ENCODE measurements at regions not wholly inside any gene's neighbourhood (a gene's known extent, or its start where the extent isn't known, plus 50 kb on each side); places are given as distances from the start of the nearest gene placed in this dataset.

DNA sequence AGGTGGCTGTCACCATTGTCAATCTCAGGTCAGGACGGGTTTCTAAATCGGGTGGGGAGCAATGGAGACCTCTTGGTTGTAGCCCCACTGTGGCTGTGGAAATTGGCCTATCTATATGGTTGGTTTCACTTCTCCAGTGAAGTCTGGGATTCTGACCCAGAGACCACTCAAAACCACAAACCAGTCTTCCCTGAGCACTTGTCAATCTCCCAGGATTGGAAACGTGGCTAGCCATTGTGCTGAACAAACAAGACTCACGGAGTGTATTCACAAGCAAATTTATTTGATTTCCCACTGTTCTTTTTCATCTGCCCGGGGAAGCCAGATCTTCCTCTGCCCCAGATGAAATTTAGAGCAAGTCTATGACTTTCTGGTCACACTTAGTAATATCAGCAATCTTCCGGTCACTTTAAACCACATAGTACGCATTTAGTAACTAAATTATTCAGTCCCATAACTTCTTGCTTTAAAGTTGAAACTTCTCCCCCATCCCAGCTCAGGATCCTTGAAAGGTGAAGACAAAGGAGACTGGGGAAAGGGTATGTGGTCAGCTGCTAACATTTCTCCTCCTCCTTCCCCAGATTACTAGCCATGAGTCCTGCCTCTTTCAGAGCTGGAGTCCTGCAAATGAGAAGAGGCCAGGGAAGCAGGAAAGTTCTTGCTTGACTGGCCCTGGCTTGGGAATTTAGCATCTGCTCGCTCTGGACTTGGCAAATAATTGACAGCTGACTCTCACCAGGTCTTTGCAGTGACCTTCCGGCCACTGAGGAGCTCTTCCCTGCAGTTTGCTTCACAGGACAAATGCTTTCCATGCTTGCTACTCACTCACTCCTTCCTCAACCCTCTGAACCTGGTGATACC lies 123.2 kb upstream of the MAX start:
- no peaks in the 10 kb centered on the region for H3K27me3 ChIP-seq (ENCODE audit: control insufficient read depth, insufficient read depth, low read length)
- intact Hi-C loops (cut with micrococcal nuclease) (loop anchor here (5.0 kb wide), 1 partner anchor 137 kb away; no protein-coding TSS in a partner anchor), dilution Hi-C loops (cut with HindIII; ENCODE audit: low sequenced_read_pairs, unreplicated experiment) (no loop called here), in situ Hi-C loops (cut with MboI; ENCODE audit: low sequenced_read_pairs) (no loop called here)
- H2BK15ac ChIP-seq (ENCODE audit: low read depth, low read length) = no peak overlapping the region
- H2BK5ac ChIP-seq (ENCODE audit: low read depth, low read length, poor library complexity, severe bottlenecking) = no peak overlapping the region
- no peak overlapping the region for H3K27ac ChIP-seq (ENCODE audit: insufficient read depth, low read length)
- 72% methylated on average over 3 of the region's 9 CpGs; no CpG with 5 or more reads in 1 of the 2 experiments for WGBS, 2 experiments (ENCODE audit: extremely low coverage in 2 of 2, insufficient read length in 1 of 2)
- no peak overlapping the region for H2AK9ac ChIP-seq (replicated peaks; ENCODE audit: low read depth, low read length, poor library complexity)
- no TSS peak for BruUV-seq (replicated peaks)
- H3K9me3 ChIP-seq (ENCODE audit: control insufficient read depth, insufficient read depth, low read length) = no peaks in the 10 kb centered on the region
- H3K9ac ChIP-seq (ENCODE audit: low read depth, low read length) = no peak overlapping the region
- no peak overlapping the region for H3K23ac ChIP-seq (ENCODE audit: low read depth, low read length)
- peaks cover 10% of the 10 kb centered on the region for H3K4me1 ChIP-seq (ENCODE audit: control insufficient read depth, insufficient read depth, low read length)
- H3K4me3 ChIP-seq (ENCODE audit: insufficient read depth, low read depth, low read length) = no peak overlapping the region
- no peaks in the 10 kb centered on the region for H3K79me1 ChIP-seq (ENCODE audit: low read depth in 1 of 2, low read length in 2 of 2)
- H2AK5ac ChIP-seq (ENCODE audit: low read depth, low read length) = peak overlapping the region; percentile 4; the same call in 1 of the 2 replicates
- no peak overlapping the region for H2BK20ac ChIP-seq (ENCODE audit: low read depth, low read length)
- 0 out of 2 replicates have a peak overlapping the region, but pooled peaks have one; percentile 11 for H3K14ac ChIP-seq (replicated peaks; ENCODE audit: low read depth, low read length)
- no peaks in the 10 kb centered on the region for H4K20me1 ChIP-seq (ENCODE audit: insufficient read depth, low read length)
- no peak overlapping the region for H3K18ac ChIP-seq (ENCODE audit: low read depth, low read length)
- ChIA-PET POLR2A (ENCODE audit: unreplicated experiment) (no interaction called here), CTCF (interaction anchor here (1.0 to 1.1 kb wide), 2 partner anchors 12 to 35 kb away, joined by 4 to 6 read pairs; no protein-coding TSS in a partner anchor)
- no peak overlapping the region for H4K5ac ChIP-seq (ENCODE audit: low read depth, low read length)
- no peak overlapping the region for H2AFZ ChIP-seq (replicated peaks; ENCODE audit: low read length, poor library complexity)
- no peak overlapping the region for H4K91ac ChIP-seq (ENCODE audit: insufficient read depth, low read depth, low read length)
- H3K56ac ChIP-seq (ENCODE audit: extremely low read depth, insufficient read depth, low read length) = no peak overlapping the region
- peak overlapping the region; percentile 19; the same call in 1 of the 2 replicates for H2BK120ac ChIP-seq (ENCODE audit: low read depth, low read length)
- H3K4me2 ChIP-seq (ENCODE audit: low read depth, low read length) = no peak overlapping the region
- no peak for ATAC-seq (ENCODE audit: low read depth)
- peaks cover 7% of the 10 kb centered on the region; the same call in 1 of the 2 replicates for H3K9me1 ChIP-seq (ENCODE audit: insufficient read depth, low read length)
- H3K36me3 ChIP-seq (ENCODE audit: control insufficient read depth, insufficient read depth, low read length) = no peaks in the 10 kb centered on the region
- H3K4ac ChIP-seq (ENCODE audit: low read depth, low read length) = no peak overlapping the region; the same call in 1 of the 2 replicates
- no peak for DNase-seq
- no peak overlapping the region for H4K8ac ChIP-seq (ENCODE audit: low read depth in 2 of 2, low read length in 2 of 2)
- TF ChIP-seq NFE2L2 (IDR thresholded peaks at IDR 0.05; ENCODE audit: low read depth, low read length) (no peak), USF2 (IDR thresholded peaks at IDR 0.05; ENCODE audit: low read depth, low read length) (no peak), CTCF (conservative IDR thresholded peaks at IDR 0.05; ENCODE audit: low read depth, low read length) (no peak), MXI1 (IDR thresholded peaks at IDR 0.05; ENCODE audit: borderline replicate concordance, low read depth, low read length) (no peak), ELK1 (IDR thresholded peaks at IDR 0.05; ENCODE audit: borderline replicate concordance, low read depth, low read length) (no peak), RFX5 (IDR thresholded peaks at IDR 0.05; ENCODE audit: low read depth, low read length) (no peak), SMC3 (IDR thresholded peaks at IDR 0.05; ENCODE audit: low read depth, low read length) (no peak), RAD21 (IDR thresholded peaks at IDR 0.05; ENCODE audit: low read length) (no peak), RCOR1 (IDR thresholded peaks at IDR 0.05; ENCODE audit: insufficient replicate concordance, low read length) (no peak), BHLHE40 (IDR thresholded peaks at IDR 0.05; ENCODE audit: low read depth, low read length) (no peak), POLR2A (IDR thresholded peaks at IDR 0.05; ENCODE audit: low read depth, low read length) (no peak), MAFK (IDR thresholded peaks at IDR 0.05; ENCODE audit: low read depth, low read length) (no peak), FOS (IDR thresholded peaks at IDR 0.05; ENCODE audit: low read depth, low read length) (no peak), CEBPB (IDR thresholded peaks at IDR 0.05; ENCODE audit: low read depth, low read length) (no peak), CHD1 (IDR thresholded peaks at IDR 0.05; ENCODE audit: low read depth, low read length) (no peak)

All from IMR-90 (cell line).